ENCODE measurements at regions not wholly inside any gene's neighbourhood (a gene's known extent, or its start where the extent isn't known, plus 50 kb on each side); places are given as distances from the start of the nearest gene placed in this dataset.

DNA sequence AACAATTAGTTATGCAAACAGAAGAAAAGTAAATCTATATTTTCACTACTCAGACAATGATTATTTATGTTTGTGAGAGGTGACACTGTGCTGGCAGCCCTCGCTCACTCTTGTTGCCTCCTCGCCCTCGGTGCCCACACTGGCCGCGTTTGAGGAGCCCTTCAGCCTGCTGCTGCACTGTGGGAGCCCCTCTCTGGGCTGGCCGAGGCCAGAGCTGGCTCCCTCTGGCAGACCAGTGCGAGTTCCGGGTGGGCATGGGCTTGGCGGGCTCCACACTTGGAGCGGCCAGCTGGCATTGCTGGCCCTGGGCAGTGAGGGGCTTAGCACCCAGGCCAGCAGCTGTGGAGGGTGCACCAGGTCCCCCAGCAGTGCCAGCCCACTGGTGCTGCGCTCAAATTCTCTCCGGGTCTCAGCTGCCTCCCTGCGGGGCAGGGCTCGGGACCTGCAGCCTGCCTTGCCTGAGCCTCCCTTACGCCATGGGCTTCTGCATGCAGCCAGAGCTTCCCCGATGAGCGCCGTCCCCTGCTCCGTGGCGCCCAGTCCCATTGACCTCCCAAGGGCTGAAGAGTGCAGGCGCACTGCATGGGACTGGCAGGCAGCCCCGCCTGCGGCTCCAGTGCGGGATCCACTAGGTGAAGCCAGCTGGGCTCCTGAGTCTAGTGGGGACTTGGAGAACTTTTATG is 902.6 kb downstream of the PDHA2 start:
- Histone ChIP-seq H2AFZ (ENCODE audit: low read length) (no peak overlapping the region), H3K4me1 (ENCODE audit: insufficient read depth, low read length, severe bottlenecking) (no peaks in the 10 kb centered on the region)
- TF ChIP-seq EZH2 (IDR thresholded peaks at IDR 0.05; ENCODE audit: borderline replicate concordance, low read length) (no peak), CTCF (IDR thresholded peaks at IDR 0.05; ENCODE audit: low read length) (no peak)

GRCh38 chr4:96744676-96745075 is 904.8 kb downstream of the PDHA2 start:
- no peak overlapping the region for H2AFZ ChIP-seq (ENCODE audit: low read length)
- TF ChIP-seq CTCF (IDR thresholded peaks at IDR 0.05; ENCODE audit: low read length) = no peak
- no peak for TF ChIP-seq EZH2 (IDR thresholded peaks at IDR 0.05; ENCODE audit: borderline replicate concordance, low read length)
- no peaks in the 10 kb centered on the region for H4K20me1 ChIP-seq (ENCODE audit: insufficient read depth, low read length)
- H3K79me2 ChIP-seq (ENCODE audit: insufficient read depth, low read length) = no peaks in the 10 kb centered on the region
- H3K4me2 ChIP-seq (ENCODE audit: low read length) = no peak overlapping the region
- H3K9me2 ChIP-seq (ENCODE audit: low read depth, low read length) = no peaks in the 10 kb centered on the region
- H3K27ac ChIP-seq (ENCODE audit: low read depth, low read length, poor library complexity, severe bottlenecking) = no peak overlapping the region
- H3K27me3 ChIP-seq (ENCODE audit: insufficient read depth, low read length) = no peaks in the 10 kb centered on the region
- no peaks in the 10 kb centered on the region for H3F3A ChIP-seq (ENCODE audit: insufficient read depth, low read length)
- no peak overlapping the region for H3K4me3 ChIP-seq (ENCODE audit: low read depth, low read length, poor library complexity, severe bottlenecking)
- H3K9me3 ChIP-seq (ENCODE audit: low read length) = no peaks in the 10 kb centered on the region
- H3K4me1 ChIP-seq (ENCODE audit: insufficient read depth, low read length, severe bottlenecking) = no peaks in the 10 kb centered on the region
- no peak overlapping the region for H3K9ac ChIP-seq (ENCODE audit: low read length)
- no peaks in the 10 kb centered on the region for H3K36me3 ChIP-seq (ENCODE audit: insufficient read depth, low read length)

More for the DNA sequence above, 902.6 kb downstream of the PDHA2 start:
- no peaks in the 10 kb centered on the region for H3K9me2 ChIP-seq (ENCODE audit: low read depth, low read length)
- H3K4me3 ChIP-seq (ENCODE audit: low read depth, low read length, poor library complexity, severe bottlenecking) = no peak overlapping the region
- no peaks in the 10 kb centered on the region for H3F3A ChIP-seq (ENCODE audit: insufficient read depth, low read length)
- H4K20me1 ChIP-seq (ENCODE audit: insufficient read depth, low read length) = no peaks in the 10 kb centered on the region
- no peaks in the 10 kb centered on the region for H3K9me3 ChIP-seq (ENCODE audit: low read length)
- H3K36me3 ChIP-seq (ENCODE audit: insufficient read depth, low read length) = no peaks in the 10 kb centered on the region
- H3K27ac ChIP-seq (ENCODE audit: low read depth, low read length, poor library complexity, severe bottlenecking) = no peak overlapping the region
- no peak overlapping the region for H3K9ac ChIP-seq (ENCODE audit: low read length)
- no peaks in the 10 kb centered on the region for H3K27me3 ChIP-seq (ENCODE audit: insufficient read depth, low read length)
- H3K79me2 ChIP-seq (ENCODE audit: insufficient read depth, low read length) = no peaks in the 10 kb centered on the region
- H3K4me2 ChIP-seq (ENCODE audit: low read length) = no peak overlapping the region

DNA sequence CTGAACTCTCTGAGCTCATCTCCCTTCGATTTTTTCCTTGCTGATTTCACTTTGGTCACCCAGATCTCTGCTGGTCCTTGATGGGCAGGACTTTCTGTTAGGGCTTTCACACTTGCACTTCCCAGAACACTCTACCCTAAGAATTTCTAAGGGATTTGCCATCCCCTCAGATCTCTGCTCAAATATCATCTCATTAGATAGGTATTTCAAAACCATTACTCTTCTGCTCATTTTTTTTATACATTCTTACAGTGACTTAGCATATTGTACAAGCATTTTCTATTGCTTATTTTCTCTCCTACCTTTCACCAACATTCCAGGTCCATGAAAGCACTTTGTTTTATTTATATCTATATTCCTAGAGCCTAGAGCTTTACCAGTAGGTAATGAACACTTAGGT is 913.3 kb downstream of the PDHA2 start:
- H3K36me3 ChIP-seq (ENCODE audit: insufficient read depth, low read length) = no peaks in the 10 kb centered on the region
- no peaks in the 10 kb centered on the region for H4K20me1 ChIP-seq (ENCODE audit: insufficient read depth, low read length)
- no peaks in the 10 kb centered on the region for H3F3A ChIP-seq (ENCODE audit: insufficient read depth, low read length)
- H3K4me1 ChIP-seq (ENCODE audit: insufficient read depth, low read length, severe bottlenecking) = no peaks in the 10 kb centered on the region
- H3K9ac ChIP-seq (ENCODE audit: low read length) = no peak overlapping the region
- H3K79me2 ChIP-seq (ENCODE audit: insufficient read depth, low read length) = no peaks in the 10 kb centered on the region
- no peak overlapping the region for H2AFZ ChIP-seq (ENCODE audit: low read length)
- no peak overlapping the region for H3K27ac ChIP-seq (ENCODE audit: low read depth, low read length, poor library complexity, severe bottlenecking)
- no peaks in the 10 kb centered on the region for H3K27me3 ChIP-seq (ENCODE audit: insufficient read depth, low read length)
- TF ChIP-seq EZH2 (IDR thresholded peaks at IDR 0.05; ENCODE audit: borderline replicate concordance, low read length) (no peak), CTCF (IDR thresholded peaks at IDR 0.05; ENCODE audit: low read length) (no peak)
- H3K4me2 ChIP-seq (ENCODE audit: low read length) = no peak overlapping the region
- H3K9me2 ChIP-seq (ENCODE audit: low read depth, low read length) = no peaks in the 10 kb centered on the region
- no peaks in the 10 kb centered on the region for H3K9me3 ChIP-seq (ENCODE audit: low read length)
- no peak overlapping the region for H3K4me3 ChIP-seq (ENCODE audit: low read depth, low read length, poor library complexity, severe bottlenecking)
